ENCODE measurements at regions not wholly inside any gene's neighbourhood (a gene's known extent, or its start where the extent isn't known, plus 50 kb on each side); places are given as distances from the start of the nearest gene placed in this dataset.

DNA sequence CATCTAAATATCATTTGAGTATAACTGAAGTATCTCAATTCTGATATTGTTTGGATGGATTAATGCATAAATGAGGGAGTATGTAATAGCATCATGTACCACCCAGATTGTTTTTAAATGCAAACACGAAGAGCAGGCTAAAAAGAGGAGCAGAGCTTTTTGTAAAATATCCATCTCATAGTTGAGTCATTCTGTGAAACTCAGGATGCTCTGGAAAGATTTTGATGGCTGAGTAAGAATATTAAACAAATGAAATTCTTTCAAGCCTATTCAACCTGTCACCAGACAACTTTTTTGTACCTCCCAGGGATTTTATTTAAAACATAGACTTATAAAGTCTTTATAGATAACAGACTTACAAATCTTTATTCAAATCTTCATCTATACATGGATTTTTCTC, 625.9 kb downstream of the TLE4 start:
- H3K79me1 ChIP-seq (ENCODE audit: low read depth, low read length): no peaks in the 10 kb centered on the region
- no peaks in the 10 kb centered on the region for H4K20me1 ChIP-seq (replicated peaks in 1 of 2; ENCODE audit: control insufficient read depth in 1 of 2, insufficient read depth in 2 of 2, low read length in 2 of 2)
- H2AFZ ChIP-seq (ENCODE audit: low read length): no peak overlapping the region
- DNase-seq (ENCODE audit: low read depth in 1 of 2, low spot score in 2 of 2): no peak
- H2BK12ac ChIP-seq (ENCODE audit: low read depth, low read length): no peak overlapping the region
- no peak overlapping the region for H4K8ac ChIP-seq (ENCODE audit: extremely low read depth, insufficient read depth, low read length)
- H3K9me3 ChIP-seq (ENCODE audit: insufficient read depth in 2 of 2, low read depth in 1 of 2, low read length in 1 of 2): no peaks in the 10 kb centered on the region
- POLR2A ChIA-PET (ENCODE audit: partially characterized antibody): no interaction called here
- no peaks in the 10 kb centered on the region for H3K36me3 ChIP-seq (ENCODE audit: control insufficient read depth in 2 of 4, insufficient read depth in 4 of 4, low read length in 3 of 4)
- no peak overlapping the region for H3K4me2 ChIP-seq (ENCODE audit: insufficient read depth in 1 of 2, low read depth in 2 of 2, low read length in 2 of 2)
- no peaks in the 10 kb centered on the region for H3K79me2 ChIP-seq (ENCODE audit: control insufficient read depth in 1 of 2, insufficient read depth in 2 of 2, low read length in 2 of 2)
- no peaks in the 10 kb centered on the region for H3K27me3 ChIP-seq (replicated peaks in 1 of 4; ENCODE audit: control insufficient read depth in 3 of 4, extremely low read depth in 1 of 4, insufficient read depth in 3 of 4, low read length in 3 of 4)
- H3K4ac ChIP-seq (replicated peaks; ENCODE audit: insufficient read length, low read depth, low read length): no peak overlapping the region
- no peak overlapping the region for H3K18ac ChIP-seq (ENCODE audit: extremely low read depth, low read length)
- no peaks in the 10 kb centered on the region for H3K23me2 ChIP-seq (ENCODE audit: low read depth, low read length)
- no peak overlapping the region for H2AK5ac ChIP-seq (ENCODE audit: low read depth, low read length)
- no peak overlapping the region for H4K5ac ChIP-seq (ENCODE audit: insufficient read length, low read depth, low read length)
- H3K27ac ChIP-seq (ENCODE audit: low read depth, low read length): no peak overlapping the region
- H2BK120ac ChIP-seq (replicated peaks; ENCODE audit: low read depth, low read length): no peak overlapping the region
- H2BK5ac ChIP-seq (ENCODE audit: low read depth, low read length): no peak overlapping the region
- 86% methylated on average over 1 of the region's 1 CpG; no CpG with 5 or more reads in 1 of the 2 experiments for WGBS, 2 experiments (ENCODE audit: extremely low coverage in 1 of 2, insufficient coverage in 1 of 2, insufficient read length in 1 of 2, insufficient replicate concordance in 2 of 2, low coverage in 1 of 2, low lambda C conversion rate in 2 of 2, missing lambda C conversion rate in 1 of 2)
- H3K4me1 ChIP-seq (replicated peaks in 1 of 4; ENCODE audit: control insufficient read depth in 3 of 4, insufficient read depth in 4 of 4, low read length in 3 of 4): no peaks in the 10 kb centered on the region
- no peak overlapping the region for H2BK20ac ChIP-seq (ENCODE audit: low read length)
- no peak overlapping the region for H3K23ac ChIP-seq (ENCODE audit: insufficient read length)
- H2BK15ac ChIP-seq (ENCODE audit: low read length): no peak overlapping the region
- no peak overlapping the region for H3K9ac ChIP-seq (replicated peaks in 1 of 4; ENCODE audit: extremely low read depth in 1 of 4, low read depth in 3 of 4, low read length in 3 of 4)
- CTCF ChIA-PET (ENCODE audit: partially characterized antibody): interaction anchor here (1.0 kb wide), 1 partner anchor 22 kb away, joined by 3 read pairs; no protein-coding TSS in a partner anchor
- no peak overlapping the region for H4K91ac ChIP-seq (replicated peaks; ENCODE audit: insufficient read length, low read length)
- H3K4me3 ChIP-seq (ENCODE audit: extremely low read depth in 1 of 4, insufficient read depth in 2 of 4, low read depth in 3 of 4, low read length in 4 of 4): no peak overlapping the region
- H3K14ac ChIP-seq (ENCODE audit: insufficient read length): no peak overlapping the region
- H3K56ac ChIP-seq (replicated peaks; ENCODE audit: insufficient read length, low read depth, low read length): no peak overlapping the region
- FAIRE-seq: no peak
- TF ChIP-seq, protein P1, sequence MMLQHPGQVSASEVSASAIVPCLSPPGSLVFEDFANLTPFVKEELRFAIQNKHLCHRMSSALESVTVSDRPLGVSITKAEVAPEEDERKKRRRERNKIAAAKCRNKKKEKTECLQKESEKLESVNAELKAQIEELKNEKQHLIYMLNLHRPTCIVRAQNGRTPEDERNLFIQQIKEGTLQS (IDR thresholded peaks at IDR 0.05; ENCODE audit: insufficient read depth, low read depth, low read length): no peak
